Fibroblast of skin of back (primary cell): ENCODE measurements at regions not wholly inside any gene's neighbourhood (a gene's known extent, or its start where the extent isn't known, plus 50 kb on each side); places are given as distances from the start of the nearest gene placed in this dataset.
A peak's percentile ranks its signal among the peaks of the same experiment; 100 is the strongest.
"Not testable (repeated sequence)": the region's sequence is repeated elsewhere in the genome, so short reads cannot be mapped to it uniquely, and the experiment has no call there.

Experiments
- DNase-seq: peaks from one replicate; pipeline ENCODE4 v3.0.0-alpha.2; 2013

GRCh38 chr12:125512541-125513298 lies 447.5 kb downstream of the AACS start:
- no peak for DNase-seq

- no peak for DNase-seq
These were observed 450.7 kb downstream of the AACS start for GRCh38 chr12:125515887-125516286.

DNA sequence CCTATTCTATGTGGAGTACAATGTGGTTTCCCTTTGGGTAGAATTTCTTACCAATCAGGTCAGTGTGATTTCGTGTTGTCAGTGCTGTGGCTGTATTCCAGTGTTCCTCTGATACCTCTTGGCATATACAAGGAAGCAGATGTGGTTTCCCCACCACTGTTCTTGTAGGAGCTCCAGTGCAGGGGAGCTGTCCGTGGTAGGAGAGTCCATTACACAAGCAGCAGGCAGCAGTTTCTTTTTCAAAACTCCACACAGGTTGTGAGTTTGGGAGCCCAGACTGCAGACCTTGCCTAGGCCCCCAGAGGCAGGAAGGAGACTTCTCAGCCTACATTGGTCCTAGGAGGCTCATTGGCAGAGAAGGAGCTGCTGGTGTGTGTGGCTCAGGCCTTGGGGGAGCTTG lies 452.8 kb downstream of the AACS start:
- no peak for DNase-seq

GRCh38 chr12:125519026-125519651 lies 453.9 kb downstream of the AACS start:
- no peak for DNase-seq

DNA sequence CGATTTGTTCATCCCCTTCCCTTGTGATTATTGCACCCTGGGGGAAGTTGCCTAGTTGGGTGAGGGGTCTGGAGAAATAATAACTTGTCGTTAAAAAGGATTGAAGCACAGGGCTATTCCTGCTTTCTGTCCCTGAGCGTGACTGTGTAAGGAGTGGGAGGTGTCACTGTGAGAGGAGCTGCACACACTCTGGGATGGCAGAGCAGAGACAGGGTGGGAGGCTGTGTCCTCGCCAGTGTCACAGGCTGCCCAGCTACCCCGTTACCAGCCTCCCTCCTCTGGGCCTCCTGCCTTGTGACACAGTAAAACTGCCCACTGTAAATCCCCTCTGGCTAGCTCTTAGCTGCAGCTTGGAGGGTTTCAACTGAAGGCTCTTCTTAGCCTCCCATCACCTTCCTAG lies 460.6 kb downstream of the AACS start:
- no peak for DNase-seq

- DNase-seq, result no peak
These were observed 463.0 kb downstream of the AACS start for GRCh38 chr12:125528281-125528680.

DNA sequence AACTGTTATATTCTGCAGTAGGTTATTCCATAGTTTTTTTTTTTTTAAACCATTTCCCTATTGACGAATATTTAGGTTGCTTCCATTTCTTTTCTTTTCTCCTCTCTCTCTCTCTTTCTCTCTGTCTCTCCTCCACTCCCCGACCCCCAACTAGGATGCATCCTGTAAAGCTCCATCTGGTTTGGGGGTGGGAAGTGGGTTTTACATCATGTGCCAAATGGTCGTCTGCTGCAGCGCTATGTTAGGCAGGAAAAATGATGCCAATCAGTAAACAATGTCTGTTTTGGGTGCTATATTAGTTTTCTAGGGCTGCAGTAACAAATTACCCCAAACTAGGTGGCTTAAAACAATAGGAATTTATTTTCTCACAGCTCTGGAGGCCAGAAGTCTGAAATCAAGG lies 465.0 kb downstream of the AACS start:
- no peak for DNase-seq

DNA sequence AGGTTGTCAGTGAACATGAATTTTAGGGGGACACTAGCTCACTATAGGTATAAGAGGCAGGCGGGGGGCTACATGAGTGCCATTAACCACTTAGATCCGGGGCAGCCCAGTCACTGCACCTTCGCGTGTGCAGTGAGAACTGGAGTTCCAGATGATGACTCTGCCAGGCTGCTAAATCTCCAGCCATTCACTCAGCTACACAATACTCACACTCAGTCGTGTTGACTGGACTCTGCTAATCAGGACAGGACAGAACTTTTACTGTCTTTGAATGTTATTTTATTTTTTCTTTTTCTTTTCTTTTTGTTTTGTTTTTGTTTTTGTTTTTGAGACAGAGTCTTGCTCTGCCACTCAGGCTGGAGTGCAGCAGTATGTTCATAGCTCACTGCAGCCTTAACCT lies 465.6 kb downstream of the AACS start:
- no peak for DNase-seq

DNA sequence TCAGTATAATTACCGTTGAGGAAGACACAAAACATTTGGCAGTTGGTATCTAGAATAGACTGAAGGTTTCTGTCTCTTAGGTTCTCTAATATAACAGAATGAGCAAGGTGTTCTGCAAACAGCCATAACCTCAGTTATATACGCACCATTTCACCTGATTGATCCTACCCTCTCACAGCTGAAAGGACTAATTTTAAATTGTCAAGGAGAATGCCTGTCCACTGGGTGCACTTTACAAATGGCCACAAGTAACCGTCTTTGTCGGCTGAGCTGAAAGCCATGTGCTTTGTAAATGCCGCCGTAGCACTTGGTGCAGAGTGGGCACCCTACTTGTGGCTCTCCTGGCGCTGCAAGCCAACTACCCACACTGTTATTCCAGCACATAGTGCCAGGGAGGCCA lies 466.3 kb downstream of the AACS start:
- no peak for DNase-seq

GRCh38 chr12:125533434-125534029 lies 468.3 kb downstream of the AACS start:
- peak; percentile 3 for DNase-seq

DNA sequence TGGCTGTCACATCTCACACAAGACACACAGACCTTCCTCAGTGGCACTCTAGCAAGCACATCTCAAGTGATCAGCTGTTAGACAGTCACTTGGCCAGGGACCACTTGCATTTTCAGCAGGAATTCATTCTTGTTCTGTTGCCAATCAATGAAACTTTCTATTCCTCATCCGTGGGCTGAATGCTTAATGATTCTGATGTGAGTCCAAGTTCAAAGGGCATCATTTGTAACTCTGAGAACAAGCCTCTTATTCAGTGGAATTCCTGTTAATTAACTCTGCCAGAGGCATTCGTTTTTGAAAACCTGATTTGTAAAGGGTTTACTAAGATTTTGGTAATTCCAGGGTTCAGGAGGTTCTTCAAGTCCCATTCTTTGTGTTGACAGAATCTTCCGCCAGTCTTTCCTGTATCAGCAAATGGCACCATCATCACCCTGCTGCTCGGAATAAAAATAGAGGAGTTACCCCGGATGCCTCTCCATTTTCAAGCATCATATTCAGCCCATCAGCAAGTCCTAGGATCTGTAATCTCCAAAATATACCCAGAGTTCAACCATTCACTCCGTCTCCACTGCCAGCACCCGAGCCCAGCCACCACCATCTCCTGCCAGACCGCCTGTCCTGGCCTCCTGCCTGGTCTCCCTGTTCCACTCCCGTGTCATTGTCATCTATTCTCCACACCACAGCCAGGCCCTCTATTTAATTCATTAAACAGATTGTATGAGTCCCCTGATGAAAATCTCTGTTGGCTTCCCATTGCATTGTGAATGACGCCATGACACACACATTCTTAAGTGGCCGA lies 473.4 kb downstream of the AACS start:
- DNase-seq, result no peak

DNA sequence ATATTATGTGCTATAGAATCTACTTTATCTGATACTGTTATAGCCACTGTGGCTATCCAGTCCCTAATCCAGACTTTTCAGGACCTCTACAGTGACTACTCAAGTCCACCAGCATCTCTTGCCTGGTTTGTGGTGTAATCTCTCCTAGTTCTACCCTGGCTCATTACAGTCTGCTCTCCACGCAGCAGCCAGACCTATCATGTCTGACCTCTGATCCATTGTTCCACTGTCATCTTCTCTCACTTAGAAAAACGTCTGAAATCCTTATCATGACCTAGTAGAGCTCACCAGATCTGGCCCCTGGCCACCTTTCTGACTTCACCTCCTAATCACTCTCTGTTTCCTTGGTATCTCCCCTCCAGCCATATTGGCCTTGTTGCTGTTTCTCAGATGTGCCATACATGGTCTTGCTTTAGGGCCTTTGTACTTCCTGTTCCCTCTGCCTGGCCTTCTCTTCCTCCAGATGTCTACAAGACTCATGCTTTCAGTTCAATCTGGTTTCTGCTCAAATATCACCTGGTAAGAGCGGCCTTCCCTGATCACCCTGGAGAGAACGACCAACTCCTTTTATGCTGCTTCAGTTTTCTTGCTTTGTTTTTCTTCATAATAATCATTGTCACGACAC lies 475.5 kb downstream of the AACS start:
- no peak for DNase-seq

- DNase-seq, result no peak
These were observed 479.7 kb downstream of the AACS start for GRCh38 chr12:125544960-125545359.

DNA sequence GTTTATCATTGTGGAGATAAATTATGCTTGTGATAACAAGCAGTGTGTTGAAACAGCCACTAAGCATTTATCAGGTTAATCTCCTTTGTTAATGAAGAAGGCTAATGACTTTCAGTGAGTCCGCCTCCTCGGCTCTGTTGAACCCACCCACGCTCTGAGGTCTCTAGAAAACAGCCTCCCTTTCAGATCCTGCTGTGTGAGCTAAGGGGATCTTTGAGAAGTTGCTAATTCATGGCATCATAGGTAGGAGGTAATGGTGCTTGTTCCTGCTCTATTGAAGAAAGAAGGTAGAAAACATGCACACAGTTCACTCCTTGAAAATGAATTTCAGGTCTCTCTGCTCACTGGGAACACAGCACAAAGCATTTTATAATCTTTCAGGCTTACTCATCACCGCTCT lies 483.9 kb downstream of the AACS start:
- no peak for DNase-seq

DNA sequence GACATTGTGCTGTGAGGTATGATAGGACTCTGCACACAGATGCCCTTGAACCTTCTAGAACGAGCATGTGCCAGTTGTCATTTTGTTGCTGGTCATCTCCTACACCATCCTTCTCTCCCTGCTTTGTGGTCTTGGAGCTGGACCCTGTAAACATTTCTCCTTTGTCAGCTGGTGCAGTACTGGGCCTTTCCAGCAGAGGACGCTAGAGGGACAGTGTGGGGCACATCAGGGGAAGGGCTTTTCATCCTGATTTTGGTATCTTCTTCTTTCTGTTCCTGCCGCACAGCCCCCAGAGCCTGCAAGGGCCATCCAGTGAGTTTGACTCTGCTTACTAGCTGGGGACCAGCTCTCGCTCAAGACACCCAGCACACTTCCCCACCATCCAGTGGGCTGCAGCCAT lies 484.6 kb downstream of the AACS start:
- DNase-seq, result no peak

DNA sequence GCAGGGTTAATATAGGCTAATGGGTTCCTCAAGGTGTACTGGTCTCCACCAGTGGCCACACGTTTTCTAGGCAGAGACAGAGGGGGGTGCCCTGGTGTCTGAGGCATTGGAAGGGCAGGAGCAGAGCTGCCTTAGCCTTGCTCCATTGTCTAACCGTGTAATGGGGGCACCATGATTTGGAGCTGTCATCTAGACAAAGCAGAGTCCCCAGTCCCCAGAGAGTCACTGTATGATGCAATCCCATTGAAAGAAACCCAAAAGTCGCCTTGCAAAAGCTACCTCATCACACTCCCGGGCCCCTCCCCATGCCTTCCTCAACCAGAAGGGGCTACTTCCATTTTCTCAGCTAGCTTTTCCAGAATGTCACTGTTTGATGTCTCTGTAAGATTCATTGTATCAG lies 487.1 kb downstream of the AACS start:
- no peak for DNase-seq

DNA sequence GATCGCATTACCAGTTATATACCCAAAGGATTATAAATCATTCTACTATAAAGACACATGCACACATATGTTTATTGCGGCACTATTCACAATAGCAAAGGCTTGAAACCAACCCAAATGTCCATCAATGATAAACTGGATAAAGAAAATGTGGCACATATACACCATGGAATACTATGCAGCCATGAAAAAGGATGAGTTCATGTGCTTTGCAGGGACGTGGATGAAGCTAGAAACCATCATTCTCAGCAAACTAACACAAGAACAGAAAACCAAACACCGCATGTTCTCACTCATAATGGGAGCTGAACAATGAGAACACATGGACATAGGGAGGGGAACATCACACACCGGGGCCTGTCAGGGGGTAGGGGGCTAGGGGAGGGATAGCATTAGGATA lies 495.8 kb downstream of the AACS start:
- not testable (repeated sequence) for DNase-seq

DNA sequence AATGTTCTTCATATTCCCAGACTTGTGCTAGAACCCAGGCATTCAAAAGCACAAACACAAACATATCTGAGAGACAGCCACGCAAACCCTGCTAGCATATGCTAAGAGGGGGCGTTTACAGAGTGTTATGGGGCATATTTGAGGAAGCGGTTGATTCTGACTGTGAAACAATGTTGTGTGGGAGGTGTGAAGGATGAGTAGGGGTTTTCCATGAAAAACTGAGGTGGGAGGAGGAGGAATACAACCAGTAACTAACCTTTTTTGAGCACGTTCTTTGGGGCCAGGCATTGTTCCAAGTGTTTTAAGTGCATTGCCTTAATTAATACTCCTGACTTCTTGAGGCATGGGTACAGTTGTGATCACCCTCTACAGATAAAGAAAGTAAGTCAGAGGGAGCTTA lies 499.5 kb downstream of the AACS start:
- DNase-seq, result no peak

GRCh38 chr12:125567581-125567980 lies 502.3 kb downstream of the AACS start:
- no peak for DNase-seq

DNA sequence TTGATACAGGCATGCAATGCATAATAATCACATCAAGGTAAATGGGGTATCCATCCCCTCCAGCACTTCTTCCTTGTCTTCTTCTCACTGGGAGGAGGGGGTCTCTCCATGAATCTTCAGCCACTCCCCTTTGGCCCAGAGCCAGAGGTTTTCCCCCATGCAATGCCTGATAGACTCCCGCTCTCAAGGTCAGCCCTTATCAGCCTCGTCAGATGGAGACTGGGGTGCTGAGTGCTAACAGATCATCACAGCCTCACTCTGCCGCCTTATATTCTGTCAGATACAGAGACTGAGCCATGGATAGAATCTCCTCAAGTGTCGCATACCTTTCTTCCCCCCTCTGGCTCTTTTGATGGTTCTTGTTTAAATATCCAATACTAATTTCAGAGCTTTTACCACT lies 503.1 kb downstream of the AACS start:
- DNase-seq, result no peak

GRCh38 chr12:125573271-125573670 lies 508.0 kb downstream of the AACS start:
- DNase-seq, result no peak

DNA sequence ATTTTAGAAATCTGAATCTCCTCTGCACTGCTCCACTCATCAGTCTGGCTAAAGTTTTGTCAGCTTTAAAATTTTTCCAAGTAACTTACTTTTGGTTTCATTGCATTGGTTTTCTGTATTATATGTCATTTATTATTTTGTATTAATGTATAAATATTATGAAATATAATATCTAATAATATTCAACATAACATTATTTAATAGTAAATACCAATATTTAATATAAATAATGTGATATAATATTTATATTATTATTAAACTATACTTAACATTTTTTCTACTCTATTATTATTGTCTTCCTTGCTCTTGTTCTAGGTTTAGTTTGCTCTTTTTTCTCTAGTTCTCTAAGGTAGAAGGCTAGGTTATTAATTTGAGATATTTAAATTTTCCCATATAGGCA lies 512.1 kb downstream of the AACS start:
- DNase-seq, result no peak

- no peak for DNase-seq
These were observed 514.7 kb downstream of the AACS start for GRCh38 chr12:125579916-125580315.
